ENCODE measurements at regions not wholly inside any gene's neighbourhood (a gene's known extent, or its start where the extent isn't known, plus 50 kb on each side); places are given as distances from the start of the nearest gene placed in this dataset.
"Not testable (repeated sequence)": the region's sequence is repeated elsewhere in the genome, so short reads cannot be mapped to it uniquely, and the experiment has no call there.

- peak; percentile 49 for DNase-seq
These were observed 214.8 kb downstream of the KLF6 start for GRCh38 chr10:3570131-3570729.

DNA sequence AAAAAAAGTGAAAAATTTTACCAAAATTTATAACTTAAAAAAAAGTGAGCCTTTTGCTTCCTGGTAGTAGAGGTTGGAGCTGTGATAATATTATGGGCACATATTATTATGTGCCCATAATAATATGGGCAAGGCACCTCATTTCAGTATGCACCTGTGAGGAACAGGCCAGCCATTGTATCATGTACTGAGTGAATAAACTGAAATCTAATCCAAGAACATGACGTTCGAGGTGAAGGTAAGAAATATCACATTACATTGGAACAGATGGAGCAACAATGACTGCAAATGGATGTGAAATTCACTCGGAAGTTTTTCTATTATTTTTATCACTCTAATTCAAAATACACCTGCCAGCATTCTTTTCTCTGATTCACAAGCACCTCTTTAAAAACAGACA, 216.0 kb downstream of the KLF6 start:
- no peak for DNase-seq

DNA sequence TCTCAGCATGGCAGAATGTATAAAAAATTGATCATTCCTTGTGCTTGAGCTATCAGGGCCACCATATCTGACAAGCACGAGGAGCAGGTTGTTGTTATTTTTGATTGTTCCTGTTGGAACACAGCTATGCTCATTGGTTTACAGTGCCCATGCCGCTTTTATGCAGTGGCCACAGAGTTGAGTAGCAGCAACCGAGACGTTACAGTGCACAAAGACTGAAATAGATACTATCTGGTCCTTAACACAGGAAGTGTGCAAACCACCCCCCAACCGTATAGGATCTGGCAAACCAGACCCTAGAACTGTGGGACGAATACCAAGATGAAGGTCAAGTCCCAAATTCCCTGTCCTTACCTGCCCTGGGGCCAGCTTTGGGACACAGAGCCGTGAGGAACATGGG, 216.6 kb downstream of the KLF6 start:
- no peak for DNase-seq

GRCh38 chr10:3567291-3567963, 217.6 kb downstream of the KLF6 start:
- DNase-seq, result no peak

- DNase-seq, result no peak
These were observed 218.4 kb downstream of the KLF6 start for GRCh38 chr10:3566627-3567026.

DNA sequence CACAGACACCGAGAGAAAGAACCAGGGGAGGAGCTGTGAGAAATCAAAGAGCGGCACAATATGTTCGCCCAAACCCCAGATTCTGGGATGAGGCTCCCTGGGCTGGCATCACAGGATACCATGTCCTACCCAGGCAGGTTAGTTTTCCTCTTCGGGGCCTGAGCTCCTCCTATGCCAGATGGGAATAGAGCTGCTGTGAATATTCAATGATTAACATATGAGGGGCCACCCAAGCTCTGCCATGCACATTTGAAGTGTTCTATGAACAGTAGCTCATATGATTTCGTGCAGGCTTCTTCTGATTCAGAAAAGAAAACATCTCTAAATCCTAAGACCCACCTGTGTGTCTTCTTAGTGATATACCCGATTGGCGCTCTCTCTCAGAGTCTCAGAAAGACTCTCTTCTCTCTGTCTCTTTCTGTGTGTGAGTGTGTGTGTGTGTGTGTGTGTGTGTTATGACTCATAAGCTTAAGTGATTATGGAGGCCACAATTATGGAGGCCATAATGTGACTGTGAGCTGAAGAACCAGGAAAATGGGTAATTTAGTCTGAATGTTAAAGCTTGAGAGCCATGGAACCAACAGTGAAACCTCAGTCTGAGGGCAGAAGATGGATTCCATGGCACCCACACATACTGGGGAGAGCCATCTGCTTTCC, 220.5 kb downstream of the KLF6 start:
- DNase-seq, result no peak

- no peak for DNase-seq
These were observed 221.7 kb downstream of the KLF6 start for GRCh38 chr10:3563298-3563697.

GRCh38 chr10:3560628-3561027, 224.4 kb downstream of the KLF6 start:
- DNase-seq, result not testable (repeated sequence)

DNA sequence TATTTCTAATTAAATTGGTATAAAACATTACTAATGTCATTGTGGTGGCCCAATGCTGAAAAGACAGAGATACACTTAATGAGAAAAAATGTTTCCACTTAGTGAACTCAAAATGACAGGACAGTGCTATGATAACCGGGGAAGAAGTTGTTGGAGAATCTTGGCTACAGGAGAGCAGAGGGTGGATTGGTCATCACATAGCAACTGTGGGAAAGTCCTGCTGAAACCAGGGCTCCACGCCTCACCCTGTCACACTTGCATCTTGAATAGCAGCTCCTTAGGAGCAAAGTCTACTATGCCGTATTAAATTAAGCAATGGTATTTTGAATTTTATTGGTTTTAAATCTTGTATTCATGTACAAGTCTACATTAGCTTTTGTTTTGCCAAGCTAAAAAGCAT, 225.5 kb downstream of the KLF6 start:
- no peak for DNase-seq

GRCh38 chr10:3559011-3559410, 226.0 kb downstream of the KLF6 start:
- DNase-seq, result no peak

DNA sequence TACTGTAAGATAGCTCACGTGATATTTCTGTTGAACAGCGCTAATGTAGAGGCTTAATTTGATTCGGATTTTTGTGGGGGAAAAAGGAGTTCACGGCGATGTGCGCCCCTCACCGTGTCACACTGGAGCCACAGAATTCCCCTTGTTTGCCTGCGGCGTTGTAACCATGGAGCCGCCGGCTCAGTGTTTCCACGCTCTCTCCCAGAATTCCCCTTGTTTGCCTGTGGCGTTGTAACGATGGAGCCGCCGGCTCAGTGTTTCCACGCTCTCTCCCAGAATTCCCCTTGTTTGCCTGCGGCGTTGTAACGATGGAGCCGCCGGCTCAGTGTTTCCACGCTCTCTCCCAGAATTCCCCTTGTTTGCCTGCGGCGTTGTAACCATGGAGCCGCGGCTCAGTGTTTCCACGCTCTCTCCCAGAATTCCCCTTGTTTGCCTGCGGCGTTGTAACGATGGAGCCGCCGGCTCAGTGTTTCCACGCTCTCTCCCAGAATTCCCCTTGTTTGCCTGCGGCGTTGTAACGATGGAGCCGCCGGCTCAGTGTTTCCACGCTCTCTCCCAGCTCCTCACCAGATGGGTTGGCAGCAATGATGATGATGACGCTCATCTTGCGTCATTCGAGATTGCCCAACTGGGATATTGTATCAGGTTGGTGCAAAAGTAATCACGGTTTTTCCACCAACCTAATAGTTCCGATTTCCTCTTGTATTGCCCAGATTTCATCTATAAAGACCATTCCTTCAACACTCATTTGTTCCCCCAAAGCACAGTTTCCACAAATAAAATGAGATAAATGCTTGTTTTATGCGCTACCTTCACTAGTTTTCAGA, 228.6 kb downstream of the KLF6 start:
- DNase-seq, result not testable (repeated sequence)

DNA sequence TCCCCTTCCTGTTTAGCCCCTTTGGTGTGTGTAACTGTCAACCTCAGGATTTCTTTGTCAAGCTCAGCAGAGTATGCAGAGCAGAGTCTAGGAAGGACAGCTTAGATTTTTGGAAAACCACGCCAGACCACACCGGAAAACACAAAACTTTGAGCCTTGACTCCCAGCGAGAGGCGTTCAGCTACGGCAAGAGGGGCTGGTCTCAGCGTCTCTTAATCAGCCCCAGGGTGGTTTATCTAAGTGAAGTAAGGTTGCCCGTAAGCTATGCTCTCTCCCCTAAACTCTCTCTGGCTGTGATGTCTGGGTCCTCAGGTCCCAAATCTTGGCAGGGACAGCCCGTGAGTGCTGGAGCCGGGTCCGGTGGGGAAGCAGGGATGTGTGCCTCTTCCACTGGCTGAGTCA, 230.9 kb downstream of the KLF6 start:
- no peak for DNase-seq

GRCh38 chr10:3552281-3552680, 232.7 kb downstream of the KLF6 start:
- no peak for DNase-seq

DNA sequence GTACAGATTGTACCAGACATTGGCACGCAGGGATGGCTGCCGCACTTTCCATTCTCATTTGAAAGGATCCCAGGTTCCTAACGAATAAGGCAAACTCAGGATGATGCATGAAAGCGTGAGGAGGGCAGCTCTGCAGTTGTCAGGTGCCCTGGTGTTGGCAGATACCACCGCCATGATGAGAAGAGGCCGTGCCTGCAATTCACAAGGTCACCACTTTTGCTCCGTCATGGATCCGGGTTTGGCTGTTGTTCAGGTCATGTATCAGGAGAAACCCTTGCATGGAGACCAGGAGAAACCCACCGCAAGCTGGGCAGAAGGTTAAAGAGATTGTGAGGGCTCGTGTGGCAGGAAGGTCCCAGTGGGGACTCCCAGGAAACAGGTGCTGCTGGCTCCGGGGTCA, 233.2 kb downstream of the KLF6 start:
- no peak for DNase-seq

DNA sequence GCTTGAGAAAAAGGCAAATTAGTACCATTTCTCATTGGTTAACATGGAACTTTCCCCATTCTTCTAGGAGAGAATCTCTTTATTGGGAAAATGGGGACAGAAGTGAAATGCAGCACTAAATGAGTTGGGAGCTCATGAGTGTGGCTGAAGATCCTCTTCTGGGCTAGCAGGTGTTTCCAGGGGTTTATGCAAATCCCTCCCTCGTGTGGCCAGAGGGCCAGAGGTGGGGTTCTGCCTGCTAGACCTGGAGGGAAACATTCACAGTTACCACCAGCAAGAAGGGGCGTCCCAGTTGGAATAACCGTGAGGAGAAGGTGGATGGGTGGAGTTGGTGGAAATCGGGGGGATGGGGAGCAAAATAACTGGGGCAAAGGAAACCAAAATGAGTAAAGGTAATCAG, 235.9 kb downstream of the KLF6 start:
- no peak for DNase-seq

- no peak for DNase-seq
These were observed 236.3 kb downstream of the KLF6 start for GRCh38 chr10:3548702-3549101.

DNA sequence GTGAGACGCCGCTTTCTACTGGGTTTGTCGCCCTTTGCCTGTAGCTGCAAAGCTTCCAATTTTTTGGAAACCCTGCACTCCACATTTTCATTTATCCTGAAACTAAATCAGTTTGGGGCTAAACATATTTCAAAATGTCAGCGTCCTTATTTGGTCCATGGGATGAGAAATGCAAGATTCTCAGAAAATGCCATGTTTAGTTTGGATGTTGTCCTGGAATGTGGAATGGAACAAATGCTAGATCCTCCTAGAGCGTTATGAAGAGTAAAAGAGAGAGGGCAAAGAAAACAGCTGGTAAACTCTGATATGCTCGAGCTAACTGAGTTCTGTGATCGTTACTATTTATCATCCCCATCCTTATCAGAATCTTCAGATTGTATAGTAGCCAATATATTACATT, 236.9 kb downstream of the KLF6 start:
- DNase-seq, result no peak

GRCh38 chr10:3544561-3544960, 240.4 kb downstream of the KLF6 start:
- no peak for DNase-seq

- no peak for DNase-seq
These were observed 242.8 kb downstream of the KLF6 start for GRCh38 chr10:3542185-3542611.

- DNase-seq, result no peak
These were observed 245.2 kb downstream of the KLF6 start for GRCh38 chr10:3539696-3540383.

DNA sequence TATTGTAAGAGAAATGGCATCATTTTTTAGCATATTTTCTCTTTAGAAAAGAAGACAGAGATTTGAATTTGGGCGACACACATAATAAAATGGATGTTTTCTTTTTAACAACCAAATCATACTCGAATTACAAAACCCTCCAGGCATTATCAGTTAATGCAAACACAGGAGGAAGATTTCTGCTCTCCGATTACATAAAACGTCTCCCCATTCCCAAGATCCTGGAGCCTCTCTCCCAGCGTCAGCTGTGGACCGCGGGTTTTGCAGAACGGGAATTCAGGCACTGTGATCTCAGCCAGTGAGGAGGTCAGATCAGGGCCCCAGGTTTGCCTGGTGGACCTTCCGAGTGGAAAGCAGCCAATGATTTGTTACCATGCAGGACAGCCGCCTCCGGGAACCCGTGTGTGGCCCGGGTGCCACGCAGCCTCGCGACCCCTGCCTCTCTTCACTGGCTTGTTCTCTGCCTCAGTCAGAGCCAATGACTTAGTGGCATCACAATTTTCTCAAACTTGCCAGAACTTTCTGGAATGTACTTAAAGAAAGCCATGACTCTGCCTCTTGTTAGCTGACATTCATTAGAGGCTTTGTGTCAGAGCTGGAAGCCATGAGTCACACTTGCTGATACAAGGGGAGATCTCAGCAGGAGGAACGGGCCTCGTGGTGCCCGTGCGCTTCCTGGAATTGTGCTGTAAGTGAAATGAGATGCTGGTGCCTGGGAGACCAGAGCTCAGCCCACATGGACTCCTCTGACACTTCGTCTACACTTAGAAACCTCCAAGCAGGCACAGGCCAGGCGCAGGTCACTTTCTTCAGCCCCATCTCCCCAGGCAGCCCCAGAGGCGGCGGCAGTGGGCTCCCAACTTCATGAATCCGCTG, 246.1 kb downstream of the KLF6 start:
- no peak for DNase-seq

DNA sequence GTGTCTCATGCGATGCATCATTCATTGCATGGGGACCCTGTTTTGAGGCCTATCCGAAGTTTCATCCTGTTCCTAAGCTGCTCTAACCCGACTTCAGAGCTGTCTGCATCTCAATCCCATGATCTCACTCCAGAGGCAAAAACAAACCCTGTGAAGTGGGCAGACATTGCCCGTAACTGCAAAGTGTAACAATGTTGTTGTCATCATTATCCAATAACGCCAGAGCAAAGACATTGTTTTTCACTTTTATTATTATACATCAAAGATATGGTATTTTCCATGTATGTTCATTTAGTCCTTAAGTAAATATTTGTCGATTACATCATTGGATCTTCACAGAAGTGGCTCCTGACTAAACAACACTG, 246.7 kb downstream of the KLF6 start:
- DNase-seq, result no peak
